IMR-90 (cell line): ENCODE measurements at regions not wholly inside any gene's neighbourhood (a gene's known extent, or its start where the extent isn't known, plus 50 kb on each side); places are given as distances from the start of the nearest gene placed in this dataset.

Source experiments
- CTCF ChIP-seq: conservative IDR thresholded peaks from 2 replicates; pipeline ENCODE4 v1.5.1; 2012; ENCODE audit warnings: mild to moderate bottlenecking, low read depth, low read length, improper control_type of control experiment
- MAFK ChIP-seq: IDR thresholded peaks from 2 replicates; pipeline ENCODE4 v1.6.1; 2012; ENCODE audit warnings: low read depth, low read length, improper control_type of control experiment
- POLR2A ChIP-seq: IDR thresholded peaks from 2 replicates; pipeline ENCODE4 v1.6.1; 2012; ENCODE audit warnings: mild to moderate bottlenecking, low read depth, low read length
- RAD21 ChIP-seq: IDR thresholded peaks from 2 replicates; pipeline ENCODE4 v1.6.1; 2012; ENCODE audit warnings: low read length, improper control_type of control experiment
- RFX5 ChIP-seq: IDR thresholded peaks from 2 replicates; pipeline ENCODE4 v1.8.0; 2012; ENCODE audit warnings: low read depth, mild to moderate bottlenecking, low read length, moderate library complexity
- USF2 ChIP-seq: fragments of 150-350 bp; IDR thresholded peaks from 2 replicates; pipeline ENCODE4 v1.6.1; 2017; ENCODE audit warnings: mild to moderate bottlenecking, antibody characterized with exemption, low read length, low read depth

- no peak for TF ChIP-seq RAD21
- no peak for TF ChIP-seq POLR2A
- TF ChIP-seq CTCF, result no peak
- no peak for TF ChIP-seq MAFK
- TF ChIP-seq RFX5, result no peak
- TF ChIP-seq USF2, result no peak
These were observed 346.3 kb upstream of the UBE2E2 start for GRCh38 chr3:22856811-22857210.
